GM12873 (cell line): ENCODE measurements at regions not wholly inside any gene's neighbourhood (a gene's known extent, or its start where the extent isn't known, plus 50 kb on each side); places are given as distances from the start of the nearest gene placed in this dataset.

Experiments used
- TF ChIP-seq, protein P1 (sequence below): IDR thresholded peaks from 2 replicates; pipeline ENCODE4 v1.5.1; 2012; ENCODE audit warnings: low read depth, mild to moderate bottlenecking, moderate library complexity, low read length, control low read depth; ENCODE audit not compliant: insufficient read depth; ENCODE audit errors: missing control alignments

- TF ChIP-seq, protein P1, sequence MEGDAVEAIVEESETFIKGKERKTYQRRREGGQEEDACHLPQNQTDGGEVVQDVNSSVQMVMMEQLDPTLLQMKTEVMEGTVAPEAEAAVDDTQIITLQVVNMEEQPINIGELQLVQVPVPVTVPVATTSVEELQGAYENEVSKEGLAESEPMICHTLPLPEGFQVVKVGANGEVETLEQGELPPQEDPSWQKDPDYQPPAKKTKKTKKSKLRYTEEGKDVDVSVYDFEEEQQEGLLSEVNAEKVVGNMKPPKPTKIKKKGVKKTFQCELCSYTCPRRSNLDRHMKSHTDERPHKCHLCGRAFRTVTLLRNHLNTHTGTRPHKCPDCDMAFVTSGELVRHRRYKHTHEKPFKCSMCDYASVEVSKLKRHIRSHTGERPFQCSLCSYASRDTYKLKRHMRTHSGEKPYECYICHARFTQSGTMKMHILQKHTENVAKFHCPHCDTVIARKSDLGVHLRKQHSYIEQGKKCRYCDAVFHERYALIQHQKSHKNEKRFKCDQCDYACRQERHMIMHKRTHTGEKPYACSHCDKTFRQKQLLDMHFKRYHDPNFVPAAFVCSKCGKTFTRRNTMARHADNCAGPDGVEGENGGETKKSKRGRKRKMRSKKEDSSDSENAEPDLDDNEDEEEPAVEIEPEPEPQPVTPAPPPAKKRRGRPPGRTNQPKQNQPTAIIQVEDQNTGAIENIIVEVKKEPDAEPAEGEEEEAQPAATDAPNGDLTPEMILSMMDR = no peak
Measured at GRCh38 chr12:24723759-24724158, 225.1 kb downstream of the BCAT1 start.

DNA sequence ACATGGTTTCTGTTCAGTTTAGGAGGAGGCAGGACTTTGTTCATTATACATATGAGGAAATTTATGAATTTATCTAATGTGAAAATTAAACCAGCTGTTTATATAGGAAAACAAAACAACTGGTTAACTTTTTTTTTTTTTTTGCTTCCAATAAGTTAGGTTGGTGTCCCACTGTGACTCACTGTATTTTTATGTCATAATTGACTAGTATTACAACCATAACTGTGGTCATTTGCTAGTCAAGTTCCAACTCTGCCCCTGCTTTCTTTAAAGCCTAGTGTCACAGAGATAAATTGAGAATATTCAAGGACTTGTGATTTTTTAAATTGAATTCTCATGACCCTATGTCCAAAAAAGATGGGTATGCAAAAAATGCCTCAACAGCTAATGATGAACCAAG lies 227.7 kb downstream of the BCAT1 start:
- TF ChIP-seq, protein P1 = no peak

GRCh38 chr12:24719293-24719721 lies 229.6 kb downstream of the BCAT1 start:
- TF ChIP-seq, protein P1 = no peak

DNA sequence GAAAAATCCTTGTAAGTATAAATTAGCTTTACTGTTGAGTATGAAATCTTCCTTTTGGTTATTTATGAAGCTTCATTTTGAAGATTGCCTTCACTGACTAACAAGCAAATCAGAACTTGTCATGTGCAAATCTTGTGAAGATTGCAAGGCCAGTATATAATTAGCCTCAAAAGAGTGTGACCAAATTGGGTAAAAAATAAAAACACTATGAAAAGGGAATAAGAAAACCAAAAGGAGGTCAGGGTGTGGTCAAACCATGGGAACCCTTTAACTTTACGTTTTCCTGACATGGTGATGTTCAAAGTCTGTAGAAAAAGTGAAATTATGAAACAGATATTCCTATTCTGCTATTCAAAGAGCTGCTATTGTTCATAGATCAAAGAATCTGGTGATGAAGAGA lies 230.3 kb downstream of the BCAT1 start:
- TF ChIP-seq, protein P1 = no peak

DNA sequence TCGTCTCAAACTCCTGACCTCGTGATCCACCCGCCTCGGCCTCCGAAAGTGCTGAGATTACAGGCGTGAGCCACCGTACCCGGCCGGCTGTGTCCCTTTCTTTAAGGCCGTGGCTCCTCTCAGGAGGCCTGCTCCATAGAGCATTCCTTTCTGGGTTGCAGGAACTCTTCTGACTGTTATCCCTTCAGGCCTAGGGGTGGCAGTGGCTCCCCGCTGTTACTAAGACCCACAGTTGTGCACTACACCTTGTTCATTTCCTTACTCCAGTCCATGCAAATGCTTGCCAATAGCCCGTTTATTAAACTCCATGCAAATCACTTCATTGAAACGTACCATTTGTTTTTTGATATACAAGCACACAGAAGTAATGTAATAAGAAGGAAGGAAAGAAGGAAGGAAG lies 234.7 kb downstream of the BCAT1 start:
- TF ChIP-seq, protein P1 = no peak

- TF ChIP-seq, protein P1 = no peak
Measured at GRCh38 chr12:24711056-24712008, 237.6 kb downstream of the BCAT1 start.

DNA sequence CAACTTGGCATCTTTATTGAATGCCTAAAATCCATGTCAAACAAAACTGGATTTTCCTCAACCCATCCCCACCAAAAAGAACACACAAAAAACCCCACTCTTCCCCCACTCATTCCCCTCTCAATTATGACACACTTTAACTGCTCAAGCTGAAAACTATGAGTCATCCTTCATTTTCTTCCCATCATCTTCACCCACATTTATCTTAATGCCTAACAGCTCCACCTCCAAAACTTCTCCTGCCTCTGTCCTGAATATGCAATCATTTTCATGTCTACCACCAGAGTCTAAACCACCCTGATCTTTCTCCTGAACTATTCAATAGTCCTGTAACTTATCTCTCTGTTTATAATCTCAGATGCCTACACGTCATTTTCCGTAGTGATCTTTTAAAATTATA lies 239.7 kb downstream of the BCAT1 start:
- TF ChIP-seq, protein P1 = no peak
